IPS DF 4.7 (cell line): ENCODE measurements at regions not wholly inside any gene's neighbourhood (a gene's known extent, or its start where the extent isn't known, plus 50 kb on each side); places are given as distances from the start of the nearest gene placed in this dataset.

Source experiments
- DNase-seq: peaks from one replicate; pipeline ENCODE4 v3.0.0-alpha.2; 2013; ENCODE audit warnings: low spot score; ENCODE audit errors: extremely low read depth

DNA sequence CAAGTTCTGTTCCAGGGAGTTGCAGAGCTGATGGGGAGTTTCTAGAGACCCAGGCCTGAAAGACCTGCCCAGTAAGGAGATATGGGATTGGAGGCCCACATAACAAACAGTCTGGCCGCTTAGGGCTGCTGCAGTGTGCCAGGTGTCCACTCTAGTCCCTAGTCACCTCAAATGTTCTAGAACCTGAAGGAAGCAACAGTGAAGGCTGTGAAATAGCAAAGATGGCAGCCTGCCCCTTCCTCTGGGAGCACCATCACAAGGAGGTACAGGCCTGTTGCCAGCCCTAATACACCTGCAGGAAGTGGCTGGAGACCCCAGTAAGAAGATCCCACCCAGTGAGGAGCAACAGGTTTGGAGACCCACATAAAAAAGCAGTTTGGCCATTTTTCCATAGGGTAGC lies 783.8 kb upstream of the EDIL3 start:
- no peak for DNase-seq

DNA sequence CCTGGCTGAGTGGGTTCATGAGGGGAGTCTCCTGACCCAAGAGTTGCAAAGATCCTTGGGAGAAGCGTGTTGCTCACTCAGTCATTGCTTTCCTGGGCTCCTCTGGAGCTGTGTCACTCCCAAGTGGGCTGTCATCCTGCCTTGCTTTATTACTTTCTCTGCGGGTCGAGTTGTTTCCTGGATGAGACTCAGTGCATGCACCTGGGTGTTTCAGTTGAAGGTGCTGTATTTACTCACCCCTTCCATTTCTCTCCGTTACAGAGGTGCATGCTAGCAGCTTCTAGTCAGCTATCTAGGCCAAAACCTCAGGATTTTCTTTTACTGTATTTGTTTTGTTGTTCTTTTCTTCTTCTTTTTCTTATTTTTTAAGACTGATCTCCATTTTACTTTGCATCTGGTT lies 785.5 kb upstream of the EDIL3 start:
- DNase-seq: no peak

- no peak for DNase-seq
These were observed 788.8 kb upstream of the EDIL3 start for GRCh38 chr5:85173469-85173868.

GRCh38 chr5:85182344-85182743 lies 797.7 kb upstream of the EDIL3 start:
- no peak for DNase-seq

GRCh38 chr5:85204289-85204688 lies 819.6 kb upstream of the EDIL3 start:
- no peak for DNase-seq

- no peak for DNase-seq
These were observed 820.8 kb upstream of the EDIL3 start for GRCh38 chr5:85205430-85205829.

- no peak for DNase-seq
These were observed 840.7 kb upstream of the EDIL3 start for GRCh38 chr5:85225388-85225787.

DNA sequence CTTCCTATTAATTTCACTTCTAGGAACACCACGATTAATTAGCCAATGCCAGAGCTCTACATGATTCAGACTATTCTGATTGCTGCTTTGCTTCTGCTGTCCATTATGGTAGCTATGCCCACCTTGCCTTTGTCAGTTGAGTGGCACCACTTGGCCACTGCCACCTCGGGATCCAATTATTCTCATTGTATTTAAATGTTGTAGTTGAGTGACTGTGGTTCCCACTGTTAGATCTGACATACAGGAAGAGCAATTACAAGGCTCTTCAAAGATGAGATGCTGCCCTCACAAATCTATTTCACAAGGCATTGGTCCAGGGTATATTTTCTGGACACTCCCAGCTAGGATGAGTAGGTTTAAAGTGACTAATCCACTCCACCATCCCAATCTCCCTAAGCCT lies 864.5 kb upstream of the EDIL3 start:
- no peak for DNase-seq

GRCh38 chr5:85263125-85263524 lies 878.4 kb upstream of the EDIL3 start:
- no peak for DNase-seq

DNA sequence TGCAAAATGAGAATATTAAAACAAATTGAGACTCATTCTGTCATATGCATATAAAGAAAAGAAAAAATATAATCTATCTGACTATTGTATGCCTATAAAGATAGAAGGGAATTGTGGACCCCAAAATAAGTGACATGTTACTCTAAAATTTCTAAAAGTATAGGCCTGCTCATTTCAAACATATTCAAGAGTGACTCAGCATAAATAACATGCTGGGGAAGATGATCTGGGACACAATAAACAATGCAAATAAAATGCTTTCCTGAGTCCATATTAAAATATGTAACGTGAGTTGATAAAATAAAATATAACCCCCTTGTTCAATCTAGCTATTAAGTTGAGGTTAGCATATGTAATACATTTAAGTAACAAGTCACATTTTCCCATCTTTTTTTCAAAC lies 882.0 kb upstream of the EDIL3 start:
- DNase-seq: no peak

DNA sequence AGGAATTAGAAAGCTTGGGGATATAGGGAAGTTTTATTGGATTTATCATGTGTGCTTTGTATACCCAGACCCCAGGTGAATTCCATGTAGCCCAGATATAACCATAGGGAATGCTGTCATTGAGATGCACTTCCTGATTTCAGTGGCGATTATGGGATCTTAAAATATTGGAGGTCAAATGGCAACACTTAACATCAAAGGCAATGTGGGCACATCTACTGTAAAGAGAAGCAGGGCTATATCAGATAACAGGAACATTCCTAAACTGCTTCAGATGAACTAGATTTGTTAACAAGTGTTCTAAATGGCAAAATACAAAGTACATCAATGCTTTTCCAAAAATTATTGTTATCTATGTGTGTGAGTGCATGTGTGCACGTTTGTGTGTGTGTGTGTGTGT lies 883.5 kb upstream of the EDIL3 start:
- no peak for DNase-seq

- no peak for DNase-seq
These were observed 893.5 kb upstream of the EDIL3 start for GRCh38 chr5:85278193-85278592.

GRCh38 chr5:85288914-85289313 lies 904.2 kb upstream of the EDIL3 start:
- no peak for DNase-seq

GRCh38 chr5:85293145-85293785 lies 908.6 kb upstream of the EDIL3 start:
- DNase-seq: no peak

- no peak for DNase-seq
These were observed 919.8 kb upstream of the EDIL3 start for GRCh38 chr5:85304524-85304923.

DNA sequence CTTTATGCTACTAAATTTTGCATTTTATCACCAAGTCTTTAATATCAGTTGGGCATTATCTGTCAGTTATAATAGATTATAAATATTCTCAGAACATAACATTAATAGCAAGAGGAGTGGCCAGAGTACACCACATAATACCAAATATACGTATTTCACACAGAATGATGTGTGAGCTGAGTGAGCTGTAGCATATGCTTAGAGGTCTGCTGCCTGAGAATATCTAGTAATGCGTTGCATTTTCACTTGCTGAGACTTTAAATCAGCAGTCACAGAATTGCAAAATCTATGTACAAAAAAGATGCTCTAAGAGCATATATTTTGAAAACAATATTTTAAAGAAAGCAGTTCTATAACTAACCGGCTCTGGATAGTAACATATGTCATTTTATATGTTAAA lies 921.1 kb upstream of the EDIL3 start:
- no peak for DNase-seq

GRCh38 chr5:85311536-85311935 lies 926.9 kb upstream of the EDIL3 start:
- DNase-seq: no peak

GRCh38 chr5:85320495-85320894 lies 935.8 kb upstream of the EDIL3 start:
- DNase-seq: no peak

DNA sequence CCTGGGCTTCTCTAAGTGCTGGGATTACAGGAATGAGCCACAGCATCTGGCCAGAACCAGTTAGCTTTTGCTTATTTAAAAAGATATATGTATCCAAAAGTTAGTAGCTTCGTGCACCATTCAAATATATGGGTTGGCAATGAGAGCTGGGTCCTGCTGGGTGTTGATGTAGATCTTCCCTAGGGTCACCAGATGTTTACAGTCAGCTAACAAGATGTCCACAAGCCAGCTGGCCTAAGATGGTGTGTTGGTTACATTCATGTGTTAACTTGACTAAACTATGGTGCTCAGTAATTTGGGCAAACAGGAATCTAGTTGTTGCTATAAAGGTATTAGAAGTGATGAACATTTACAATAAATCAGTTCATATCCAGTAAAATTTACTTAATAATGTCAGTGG lies 948.6 kb upstream of the EDIL3 start:
- no peak for DNase-seq

DNA sequence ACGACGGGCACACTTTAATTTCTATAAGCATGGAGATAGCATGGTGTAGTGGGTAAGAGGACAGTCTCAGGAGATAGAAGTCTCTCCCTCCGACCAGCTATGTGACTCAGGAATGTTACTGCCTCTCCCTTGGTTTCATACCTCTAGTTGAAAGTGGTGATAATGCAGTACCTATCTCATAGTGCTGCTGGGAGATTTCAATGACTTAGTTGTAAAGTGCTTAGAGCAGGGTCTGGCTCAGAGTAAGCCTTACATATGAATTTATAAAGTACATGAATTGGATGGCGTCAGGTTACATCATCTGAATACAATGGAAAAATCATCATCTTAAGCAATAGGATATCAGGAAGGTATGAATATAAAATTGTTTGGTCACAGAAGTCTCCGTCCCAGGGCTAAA lies 952.8 kb upstream of the EDIL3 start:
- no peak for DNase-seq

GRCh38 chr5:85340790-85341189 lies 956.1 kb upstream of the EDIL3 start:
- no peak for DNase-seq

GRCh38 chr5:85345818-85346217 lies 961.1 kb upstream of the EDIL3 start:
- DNase-seq: no peak

DNA sequence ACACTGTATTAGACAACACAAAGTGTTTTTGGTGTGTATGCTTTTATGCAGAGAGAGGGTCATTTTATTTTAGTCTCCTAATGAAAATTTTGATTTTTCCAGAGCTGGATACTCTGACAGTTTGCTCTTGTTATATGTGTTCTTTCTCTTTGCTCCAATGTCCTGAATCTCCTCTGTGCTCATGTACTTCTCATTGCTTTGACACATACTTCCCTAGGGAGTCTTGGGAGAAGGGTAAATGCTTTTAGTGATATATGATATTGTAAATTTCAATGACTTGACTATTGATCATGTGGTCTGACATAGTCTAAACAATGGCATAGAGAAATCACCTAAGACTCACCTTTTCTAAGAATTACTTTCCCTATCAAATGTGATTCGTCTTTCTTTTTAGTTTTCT lies 972.6 kb upstream of the EDIL3 start:
- no peak for DNase-seq

DNA sequence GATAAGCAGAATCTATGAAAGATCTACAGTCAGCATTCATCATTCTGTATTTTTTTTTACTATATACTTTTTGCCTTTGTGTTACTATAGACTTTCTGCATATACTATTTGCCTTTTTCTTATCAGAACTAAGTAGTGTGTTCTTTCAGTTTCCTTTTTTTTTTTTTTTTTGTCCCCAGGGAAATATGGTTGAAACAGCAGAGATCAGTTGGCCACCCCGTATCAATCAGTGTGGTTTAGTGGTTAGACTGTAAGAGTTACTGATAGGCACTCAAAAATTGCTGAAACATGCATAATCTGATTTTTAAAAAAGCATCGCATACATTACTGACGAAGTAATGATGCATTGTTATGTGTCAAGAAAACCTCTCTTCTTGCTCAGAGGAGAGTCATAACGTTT lies 990.8 kb upstream of the EDIL3 start:
- no peak for DNase-seq
